ENCODE measurements at regions not wholly inside any gene's neighbourhood (a gene's known extent, or its start where the extent isn't known, plus 50 kb on each side); places are given as distances from the start of the nearest gene placed in this dataset.
A peak's percentile ranks its signal among the peaks of the same experiment; 100 is the strongest.
"Not testable (repeated sequence)": the region's sequence is repeated elsewhere in the genome, so short reads cannot be mapped to it uniquely, and the experiment has no call there.

GRCh38 chr5:39720136-39720535 is 295.4 kb upstream of the DAB2 start:
- FAIRE-seq = no peak

- peak; percentile 35 for FAIRE-seq
These were observed 292.6 kb upstream of the DAB2 start for GRCh38 chr5:39717176-39717897.

DNA sequence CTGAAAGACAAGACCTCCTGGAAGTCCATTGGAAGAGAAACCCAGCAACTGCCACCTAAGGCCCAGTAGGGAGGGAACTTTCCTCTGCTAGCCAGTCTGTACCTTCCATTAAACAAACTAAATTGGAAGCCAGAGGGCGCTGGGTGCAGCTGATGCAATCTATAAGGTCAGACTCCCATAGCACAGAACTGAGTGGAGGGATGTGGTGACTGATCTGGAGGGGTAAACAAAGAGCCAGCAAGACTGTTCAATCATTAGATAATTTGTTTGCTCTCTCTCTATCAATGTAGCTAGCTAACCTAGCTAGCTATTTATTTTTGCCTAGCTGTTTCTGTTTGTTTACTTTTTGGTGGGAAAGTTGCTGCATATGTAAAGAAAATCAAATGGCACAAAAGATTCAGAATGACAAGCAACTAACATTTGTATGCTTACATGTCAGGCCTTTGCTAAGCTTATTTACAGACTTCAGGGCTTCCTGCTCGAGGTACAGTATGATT is 291.8 kb upstream of the DAB2 start:
- FAIRE-seq = no peak

DNA sequence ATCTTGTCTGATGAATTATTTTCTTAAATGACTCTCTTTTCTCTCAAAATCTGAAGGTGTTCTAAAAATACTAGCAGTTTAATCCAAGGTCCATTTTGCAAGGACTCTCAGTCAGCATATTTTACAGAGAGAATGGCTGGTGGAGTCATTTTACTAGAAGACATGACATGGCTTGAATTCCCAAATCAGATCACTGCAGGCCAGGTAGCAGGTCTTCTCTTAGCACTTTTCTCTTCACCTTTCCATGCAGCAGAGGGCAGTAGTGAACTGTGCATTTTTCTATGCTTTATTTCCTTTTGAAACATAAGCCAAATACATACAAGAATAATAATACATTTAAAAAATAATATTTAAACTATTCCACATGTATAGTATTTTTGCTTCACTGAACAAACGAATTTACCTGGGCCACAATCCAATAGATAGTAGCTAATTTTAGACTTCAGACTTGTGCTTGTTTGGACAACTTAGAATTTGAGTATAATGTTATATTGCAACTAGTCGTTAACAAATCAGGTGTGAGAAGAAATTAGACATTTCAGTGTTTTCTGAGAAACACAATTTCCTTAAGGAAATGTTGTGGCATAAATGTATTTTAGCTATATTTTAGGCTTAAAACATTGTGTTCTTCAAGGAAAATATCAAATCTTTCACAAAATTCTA is 289.4 kb upstream of the DAB2 start:
- FAIRE-seq = peak; percentile 98

DNA sequence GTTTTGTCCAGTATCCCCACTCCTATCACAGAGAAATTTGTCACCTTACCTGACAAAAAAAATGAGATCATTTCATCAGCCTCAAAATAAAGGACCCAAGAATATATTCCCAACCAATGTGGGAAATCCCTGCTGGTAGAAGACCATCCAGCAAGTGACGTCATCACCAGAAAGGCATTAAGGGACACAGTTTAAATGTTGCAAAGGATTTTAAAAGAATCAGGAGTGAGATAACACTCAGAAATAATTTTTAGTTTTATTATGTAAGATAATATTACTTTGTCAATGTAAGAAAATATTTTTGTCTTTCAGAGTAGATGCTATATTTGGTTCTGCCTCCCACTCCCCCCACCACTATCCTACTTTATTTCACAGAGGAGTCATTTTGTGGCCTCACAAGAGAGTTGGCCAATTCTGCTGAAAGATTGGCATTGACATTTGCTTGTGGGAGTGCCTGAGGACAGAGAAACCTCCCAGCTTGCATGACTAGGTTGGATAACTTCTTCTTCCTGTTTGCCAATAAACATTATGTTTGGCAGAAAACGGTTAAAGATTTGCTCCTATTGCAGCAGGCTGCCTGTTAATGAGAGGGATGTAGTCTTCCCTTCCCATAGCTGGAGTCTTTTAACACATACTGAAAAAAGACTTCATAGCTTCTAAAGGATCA is 288.6 kb upstream of the DAB2 start:
- peak; percentile 27 for FAIRE-seq

DNA sequence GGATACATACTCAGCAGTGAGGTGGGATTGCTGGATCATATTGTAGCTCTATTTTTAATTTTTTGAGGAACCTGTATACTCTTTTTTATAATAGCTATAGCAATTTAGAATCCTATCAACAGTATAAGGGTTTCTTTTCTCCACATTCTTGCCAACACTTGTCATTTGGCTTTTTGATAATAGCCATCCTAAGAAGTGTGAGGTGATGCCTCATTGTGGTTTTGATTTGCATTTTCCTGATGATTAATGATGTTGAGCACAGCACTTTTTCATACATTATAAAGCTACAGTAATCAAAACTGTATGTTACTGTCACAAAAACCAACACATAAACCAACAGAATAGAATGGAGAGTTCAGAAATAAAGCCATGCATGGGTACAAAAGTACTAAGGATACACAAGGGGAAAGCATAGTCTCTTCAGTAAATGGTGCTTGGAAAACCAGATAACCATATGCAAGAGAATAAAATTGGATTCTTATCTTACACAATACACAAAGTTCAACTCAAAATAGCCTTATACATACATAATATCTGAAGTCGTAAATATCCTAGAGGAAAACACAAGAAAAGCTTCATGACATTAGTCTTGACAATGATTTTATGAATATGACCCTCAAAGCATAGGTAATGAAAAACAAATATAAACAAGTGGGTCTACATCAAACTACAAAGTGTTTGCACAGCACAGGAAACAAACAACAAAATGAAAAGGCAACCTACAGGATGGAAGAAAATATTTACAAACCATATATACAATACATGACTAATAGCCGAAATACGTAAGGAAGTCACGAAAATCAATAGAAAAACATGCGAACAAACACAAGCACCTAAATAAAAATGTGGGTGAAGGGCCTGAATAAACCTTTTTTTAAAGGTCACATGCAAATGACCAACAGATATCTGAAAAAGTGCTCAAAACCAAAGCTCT is 287.8 kb upstream of the DAB2 start:
- FAIRE-seq = no peak

- no peak for FAIRE-seq
These were observed 287.0 kb upstream of the DAB2 start for GRCh38 chr5:39711821-39712220.

DNA sequence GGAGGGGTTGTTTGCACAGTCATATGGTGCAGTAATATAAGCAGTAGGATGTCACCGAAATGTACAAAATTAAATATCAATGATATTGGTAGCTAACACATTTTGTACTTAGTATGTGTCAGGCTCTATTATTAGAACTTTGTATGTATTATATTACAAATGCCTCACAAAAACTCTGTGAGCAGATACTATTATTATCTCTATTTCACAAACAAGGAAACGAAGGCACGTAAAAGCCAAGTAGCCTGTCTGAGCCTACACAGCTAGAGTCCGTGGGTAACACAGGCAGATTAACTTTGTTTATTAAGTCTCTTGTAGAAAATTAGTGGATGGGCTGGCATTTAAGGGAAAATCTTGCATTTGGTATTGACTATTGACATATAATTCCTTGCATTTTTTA is 284.3 kb upstream of the DAB2 start:
- no peak for FAIRE-seq

- FAIRE-seq = no peak
These were observed 278.1 kb upstream of the DAB2 start for GRCh38 chr5:39702928-39703327.

- no peak for FAIRE-seq
These were observed 275.7 kb upstream of the DAB2 start for GRCh38 chr5:39700523-39700922.

DNA sequence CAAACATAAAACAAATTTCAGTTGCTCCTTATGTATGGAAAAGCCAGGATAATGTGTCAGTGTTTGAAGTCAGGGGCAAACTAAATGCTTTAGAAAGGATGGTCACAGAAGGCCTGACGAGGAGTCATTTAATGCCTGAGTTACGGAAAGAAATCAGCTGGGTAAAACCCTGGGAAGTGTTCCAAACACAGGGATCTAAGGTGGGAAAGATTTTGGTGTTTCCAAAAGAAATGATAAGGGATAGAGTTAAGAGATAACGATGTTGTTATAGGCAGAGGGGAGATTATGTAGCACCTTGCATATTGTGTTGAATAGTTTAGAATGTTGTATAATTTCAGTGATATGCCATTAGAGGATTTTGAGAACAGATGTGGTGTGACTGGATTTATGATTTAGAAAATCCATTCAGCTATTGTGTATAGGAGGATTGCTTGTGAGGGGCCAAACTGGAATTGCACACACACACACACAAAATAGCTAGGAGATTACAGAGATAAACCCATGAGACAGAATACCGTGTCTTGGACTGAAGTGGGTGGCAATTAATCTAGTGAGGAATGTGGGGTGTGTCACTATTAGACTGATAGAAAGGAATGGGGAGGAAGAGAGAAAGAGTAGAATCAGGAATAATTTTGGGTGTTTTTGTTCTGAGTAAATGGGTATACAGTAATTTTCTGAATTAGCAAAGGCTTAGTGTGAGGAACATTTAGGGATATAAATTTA is 274.2 kb upstream of the DAB2 start:
- no peak for FAIRE-seq

DNA sequence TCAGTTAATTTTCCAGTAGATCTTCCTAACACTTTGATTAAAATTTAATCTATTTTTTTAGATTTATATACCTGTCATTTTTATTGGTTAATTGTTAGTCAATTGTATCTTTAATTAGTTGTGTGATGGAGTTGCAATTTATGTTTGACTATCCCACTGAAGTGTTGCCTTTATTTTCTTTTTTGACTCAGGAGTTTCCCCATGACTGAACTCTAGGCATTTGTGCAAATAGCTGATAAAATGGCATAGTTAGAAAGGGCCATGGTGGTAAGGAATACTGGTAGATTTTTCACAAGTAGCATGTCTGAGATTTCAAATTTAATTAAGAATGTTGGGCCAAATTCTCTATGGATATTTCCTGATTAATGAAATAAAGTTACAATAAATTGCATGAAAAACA is 273.1 kb upstream of the DAB2 start:
- no peak for FAIRE-seq

DNA sequence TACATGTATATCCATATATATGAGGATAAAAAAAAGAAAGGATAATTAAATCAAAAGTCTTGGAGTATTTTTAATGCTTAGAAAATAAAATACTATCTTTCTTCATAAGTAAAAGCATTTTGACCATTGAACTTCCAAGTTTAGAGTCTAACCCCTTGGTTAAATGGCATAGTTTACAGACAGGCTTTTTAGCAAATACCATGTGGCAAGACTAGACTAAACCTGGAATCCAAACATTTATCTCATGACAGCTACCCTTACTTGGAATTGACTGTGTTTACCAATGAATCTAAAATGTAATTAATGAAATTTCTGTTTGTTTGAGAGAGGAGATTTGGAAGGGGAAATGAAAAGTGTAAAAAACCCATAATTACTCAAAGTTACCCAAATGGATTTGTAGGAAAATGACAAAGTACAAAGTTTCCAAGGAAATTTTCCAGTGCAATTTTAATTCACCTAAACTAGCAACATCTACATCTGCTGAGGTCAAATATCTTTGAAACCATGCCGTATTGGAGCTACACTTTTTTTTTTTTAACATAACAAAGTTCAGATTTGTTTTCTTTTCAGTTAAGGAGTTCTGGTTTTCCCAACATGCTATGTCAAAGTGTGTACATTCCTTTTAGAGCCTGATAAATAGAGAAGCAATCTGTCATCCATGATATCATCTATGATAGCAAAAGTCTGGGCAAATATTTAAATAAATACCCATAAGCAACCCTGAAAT is 272.1 kb upstream of the DAB2 start:
- FAIRE-seq = no peak

- no peak for FAIRE-seq
These were observed 267.2 kb upstream of the DAB2 start for GRCh38 chr5:39691993-39692392.

DNA sequence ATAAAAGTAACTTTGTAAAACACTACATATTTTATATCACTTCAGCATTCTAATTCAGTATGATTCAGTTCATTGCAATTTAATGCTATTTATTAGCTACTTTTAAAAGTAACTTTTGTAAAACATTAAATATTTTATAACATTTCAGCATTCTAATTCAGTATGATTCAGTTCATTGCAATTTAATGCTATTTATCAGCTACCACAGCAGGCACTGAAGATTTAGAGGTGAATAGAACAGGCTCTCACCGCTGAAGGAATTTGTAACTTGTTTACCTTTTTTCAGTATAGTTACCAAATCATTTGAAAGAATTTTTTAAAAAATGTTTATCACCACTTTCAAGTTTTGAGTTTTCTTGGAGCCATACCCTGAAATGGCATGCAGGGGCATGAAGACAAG is 266.4 kb upstream of the DAB2 start:
- no peak for FAIRE-seq

DNA sequence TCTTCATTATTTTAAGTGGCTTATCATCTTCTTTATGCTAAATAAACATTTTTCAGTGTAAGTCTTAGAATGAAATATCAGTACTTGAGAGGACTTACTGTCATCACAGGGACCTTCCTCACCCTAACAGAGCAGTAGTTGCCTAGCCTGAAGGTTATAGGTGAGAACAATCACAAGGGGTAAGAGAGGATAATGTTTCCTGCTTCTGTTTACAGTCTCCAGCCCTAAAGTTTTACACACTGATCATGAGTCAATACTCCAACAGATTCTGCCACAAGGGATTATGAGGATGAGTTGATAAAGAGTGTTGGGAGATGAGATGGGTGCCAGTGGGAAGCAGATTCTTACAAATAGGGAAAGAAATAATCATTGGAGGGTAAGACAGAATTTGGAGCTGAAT is 265.1 kb upstream of the DAB2 start:
- FAIRE-seq = no peak

- FAIRE-seq = not testable (repeated sequence)
These were observed 263.1 kb upstream of the DAB2 start for GRCh38 chr5:39687924-39688323.

- FAIRE-seq = no peak
These were observed 255.4 kb upstream of the DAB2 start for GRCh38 chr5:39680213-39680612.

DNA sequence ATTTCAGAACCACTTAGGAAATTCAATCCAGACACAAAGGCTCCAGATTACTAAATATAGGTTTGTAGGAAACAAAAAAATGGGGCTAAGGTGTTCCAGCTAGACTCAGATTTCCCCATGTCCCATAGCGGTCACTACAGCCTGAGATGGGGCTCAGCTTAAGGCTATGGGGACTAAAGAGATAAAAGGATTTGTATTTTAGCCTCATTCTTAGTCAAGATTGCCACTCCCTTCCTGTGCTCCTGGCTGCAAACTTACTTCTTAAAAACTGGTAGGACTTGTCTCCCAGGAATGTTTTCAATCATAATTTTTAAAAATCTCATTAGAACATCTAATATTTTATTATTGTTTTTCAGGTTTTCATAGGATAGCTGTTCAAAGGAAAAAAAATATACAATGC is 253.8 kb upstream of the DAB2 start:
- FAIRE-seq = no peak

GRCh38 chr5:39675676-39676075 is 250.9 kb upstream of the DAB2 start:
- no peak for FAIRE-seq
